ENCODE measurements at regions not wholly inside any gene's neighbourhood (a gene's known extent, or its start where the extent isn't known, plus 50 kb on each side); places are given as distances from the start of the nearest gene placed in this dataset.
"Not testable (repeated sequence)": the region's sequence is repeated elsewhere in the genome, so short reads cannot be mapped to it uniquely, and the experiment has no call there.

DNA sequence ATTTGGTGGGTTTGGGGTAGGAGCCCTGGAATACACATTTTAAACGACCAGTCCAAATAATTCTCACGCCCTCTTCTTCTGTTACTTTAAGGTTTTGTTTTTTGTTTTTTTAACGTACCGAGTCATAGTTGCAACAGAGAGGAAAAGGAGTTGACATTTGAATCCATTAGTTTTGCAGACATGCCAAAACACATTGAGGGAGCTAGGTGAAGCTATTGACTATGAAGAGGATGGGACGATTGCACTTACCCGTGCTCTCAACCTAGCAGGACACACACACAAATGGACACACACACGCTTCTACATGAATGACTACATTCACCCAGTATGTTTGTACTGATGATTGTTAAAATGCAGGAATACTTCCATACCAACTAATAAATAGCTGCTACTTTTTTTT is 54.3 kb upstream of the CIT start:
- DNase-seq (ENCODE audit: low spot score) (no peak), FAIRE-seq (no peak)

DNA sequence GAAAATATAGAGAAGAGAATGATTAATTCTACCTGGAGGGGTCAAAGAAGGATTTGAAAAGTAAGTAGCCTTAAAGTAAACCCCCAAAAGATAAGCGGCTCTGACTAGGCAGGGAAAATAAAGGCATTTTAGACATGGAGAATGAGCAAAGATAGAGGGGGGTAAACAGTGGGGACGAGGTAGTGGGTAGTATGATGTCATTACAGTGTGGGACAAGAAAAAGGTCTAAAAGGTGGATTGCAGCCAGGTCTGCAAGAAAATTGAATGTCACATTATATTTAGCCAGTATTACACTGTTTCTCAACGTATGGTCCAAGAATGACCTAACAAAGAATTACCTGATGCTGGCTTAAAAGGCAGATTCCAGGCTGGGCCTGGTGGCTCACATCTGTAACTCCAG is 55.8 kb upstream of the CIT start:
- no peak for FAIRE-seq
- DNase-seq (ENCODE audit: low spot score), result no peak

DNA sequence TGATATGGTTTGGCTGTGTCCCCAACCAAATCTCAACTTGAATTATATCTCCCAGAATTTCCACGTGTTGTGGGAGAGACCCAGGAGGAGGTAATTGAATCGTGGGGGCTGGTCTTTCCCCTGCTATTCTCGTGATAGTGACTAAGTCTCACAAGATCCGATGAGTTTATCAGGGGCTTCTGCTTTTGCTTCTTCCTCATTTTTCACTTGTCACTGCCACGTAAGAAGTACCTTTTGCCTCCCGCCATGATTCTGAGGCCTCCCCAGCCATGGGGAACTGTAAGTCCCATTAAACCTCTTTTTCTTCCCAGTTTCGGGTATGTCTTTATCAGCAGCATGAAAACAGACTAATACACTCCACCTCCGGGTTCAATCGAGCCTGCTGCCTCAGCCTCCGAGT is 54.3 kb upstream of the BICDL1 start:
- DNase-seq (ENCODE audit: low spot score); FAIRE-seq: not testable (repeated sequence)

DNA sequence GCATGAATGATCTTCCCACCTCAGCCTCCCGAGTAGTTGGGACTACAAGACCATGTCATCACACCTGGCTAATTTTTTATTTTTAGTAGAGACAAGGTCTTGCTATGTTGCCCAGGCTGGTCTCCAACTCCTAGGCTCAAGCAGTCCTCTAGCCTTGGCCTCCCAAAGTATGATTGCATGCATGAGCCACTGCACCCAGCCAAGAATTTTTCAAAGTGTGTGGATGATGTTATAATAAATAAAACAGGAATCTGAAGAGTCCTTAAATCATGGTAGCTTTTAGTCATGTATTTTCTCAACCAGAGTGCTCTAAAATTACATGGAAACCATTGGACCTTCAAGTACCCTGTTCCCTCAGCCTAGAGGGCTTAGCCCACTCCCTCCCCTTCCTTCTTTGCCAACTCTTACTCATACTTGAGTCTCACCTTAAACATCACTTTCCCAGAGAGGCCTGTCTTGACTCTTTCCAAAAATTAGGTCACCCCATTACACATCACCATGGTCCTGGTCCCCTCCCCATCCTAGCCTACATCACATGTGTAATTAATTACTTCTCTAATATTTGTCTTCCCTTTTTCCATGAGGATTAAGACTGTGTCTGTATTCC is 52.2 kb upstream of the BICDL1 start:
- FAIRE-seq (no peak), DNase-seq (ENCODE audit: low spot score) (no peak)

DNA sequence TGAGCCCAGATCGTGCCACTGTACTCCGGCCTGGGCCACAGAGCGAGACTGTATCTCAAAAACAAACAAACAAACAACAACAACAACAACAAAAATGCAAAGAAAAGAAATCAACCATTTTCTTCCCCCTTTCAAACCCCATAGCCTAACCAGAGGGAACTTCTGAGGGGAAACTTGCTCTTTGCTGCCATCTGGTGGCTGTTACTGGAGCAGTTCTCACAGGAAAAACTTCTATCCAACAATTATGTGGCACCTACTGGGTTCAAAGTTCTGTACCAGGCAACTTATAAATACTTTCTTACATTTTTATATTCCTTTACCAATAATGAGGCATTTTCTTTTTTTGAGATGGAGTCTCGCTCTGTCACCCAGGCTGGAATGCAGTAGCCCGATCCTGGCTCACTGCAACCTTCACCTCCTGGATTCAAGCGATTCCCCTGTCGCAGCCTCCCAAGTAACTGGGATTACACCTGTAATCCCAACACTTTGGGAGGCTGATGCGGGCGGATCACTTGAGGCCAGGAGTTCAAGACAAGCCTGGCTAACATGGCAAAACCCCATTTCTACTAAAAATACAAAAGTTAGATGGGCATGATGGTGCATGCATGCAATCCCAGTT is 50.9 kb upstream of the BICDL1 start:
- DNase-seq (ENCODE audit: low spot score) (peak; percentile 70), FAIRE-seq (no peak)
